Skeletal muscle cell (primary cell): ENCODE measurements at regions not wholly inside any gene's neighbourhood (a gene's known extent, or its start where the extent isn't known, plus 50 kb on each side); places are given as distances from the start of the nearest gene placed in this dataset.

Experiments used
- DNase-seq: peaks from one replicate; pipeline ENCODE4 v3.0.0-alpha.2; 2010; ENCODE audit warnings: low read depth
- H3K4me3 ChIP-seq: 2 replicates; pipeline ENCODE4 v1.5.1; 2011; ENCODE audit warnings: low read depth, mild to moderate bottlenecking, control low read depth, low read length, moderate library complexity

DNA sequence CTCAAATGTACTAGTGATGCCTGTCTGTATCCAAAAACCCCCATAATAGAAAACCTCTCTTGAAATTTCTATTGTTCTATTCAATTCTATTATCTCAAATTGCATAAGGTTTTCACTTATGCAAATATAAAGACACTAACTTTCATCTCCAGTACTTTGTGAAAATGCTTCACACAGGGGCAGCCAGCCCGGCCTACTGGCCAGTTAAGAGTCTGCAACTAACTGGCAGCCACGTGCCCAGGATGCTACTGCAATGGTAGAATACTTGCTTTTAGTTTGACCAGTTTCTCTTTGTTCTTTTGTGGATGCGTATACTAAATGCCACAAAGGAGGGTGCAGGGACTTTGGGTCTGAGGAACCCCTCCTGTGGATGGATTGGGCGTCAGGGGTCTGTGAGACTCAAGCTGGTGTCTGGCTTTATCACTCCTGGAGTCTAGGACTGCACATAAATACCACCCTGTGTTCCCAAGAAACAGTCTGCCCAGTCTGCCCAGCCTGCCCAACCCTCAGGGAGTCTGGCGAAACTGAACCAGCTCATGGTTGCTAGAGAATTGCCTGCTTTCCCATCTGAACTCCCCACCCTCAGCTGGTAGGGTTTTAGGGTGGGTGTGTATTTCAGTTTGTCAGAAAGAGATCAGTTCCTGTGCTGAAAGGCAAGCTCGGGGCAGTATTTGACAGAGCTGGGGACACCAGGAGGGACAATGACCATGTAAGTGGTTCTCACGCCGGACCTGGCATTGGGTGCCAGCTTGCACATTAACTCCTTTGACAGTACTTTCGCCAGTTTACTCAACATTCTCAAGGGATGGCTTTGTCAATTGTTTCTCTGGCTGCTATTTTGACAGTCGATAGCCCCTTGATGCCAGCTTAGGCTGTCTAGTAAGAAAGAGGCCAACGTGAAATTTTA, 558.2 kb upstream of the JAG1 start:
- no peak overlapping the region for H3K4me3 ChIP-seq
- DNase-seq = no peak

DNA sequence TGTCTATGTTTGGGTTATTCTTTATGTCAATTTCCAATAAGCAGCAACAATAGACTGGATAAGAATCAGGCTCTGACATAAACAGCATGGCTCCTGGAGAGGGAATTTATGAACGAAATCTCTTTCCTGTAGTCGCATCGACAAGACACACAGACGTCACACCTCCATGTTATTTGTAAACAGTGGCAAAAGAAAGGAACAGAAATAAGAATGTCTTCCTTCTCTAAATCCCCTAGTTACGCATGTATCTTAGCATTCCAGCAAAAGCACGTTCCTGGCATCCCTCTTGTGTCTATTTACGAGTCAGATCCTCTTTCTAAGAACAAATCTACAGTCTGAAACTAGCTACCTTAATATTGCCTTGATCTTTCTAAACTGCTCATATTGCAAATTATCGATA, 559.1 kb upstream of the JAG1 start:
- H3K4me3 ChIP-seq = no peak overlapping the region
- DNase-seq = no peak

DNA sequence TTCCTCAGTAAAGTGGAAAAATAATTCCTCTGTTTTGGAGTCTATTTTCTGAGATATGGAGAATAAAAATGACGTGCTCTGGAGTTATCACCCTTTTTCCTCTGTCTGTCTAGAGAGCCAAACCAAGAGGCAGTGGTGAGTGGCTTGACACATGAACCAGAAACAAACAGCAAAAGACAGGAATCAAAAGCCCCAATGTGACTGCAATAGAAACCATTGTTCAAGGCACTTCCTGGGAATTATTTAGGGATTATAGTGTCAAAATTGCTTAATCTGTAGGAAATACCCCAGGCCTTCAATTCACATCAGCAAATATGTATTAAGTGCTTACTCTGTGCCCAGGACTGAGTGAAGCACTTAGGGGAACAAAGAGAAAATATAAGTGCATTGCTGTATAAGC, 560.4 kb upstream of the JAG1 start:
- DNase-seq = no peak
- no peak overlapping the region for H3K4me3 ChIP-seq

DNA sequence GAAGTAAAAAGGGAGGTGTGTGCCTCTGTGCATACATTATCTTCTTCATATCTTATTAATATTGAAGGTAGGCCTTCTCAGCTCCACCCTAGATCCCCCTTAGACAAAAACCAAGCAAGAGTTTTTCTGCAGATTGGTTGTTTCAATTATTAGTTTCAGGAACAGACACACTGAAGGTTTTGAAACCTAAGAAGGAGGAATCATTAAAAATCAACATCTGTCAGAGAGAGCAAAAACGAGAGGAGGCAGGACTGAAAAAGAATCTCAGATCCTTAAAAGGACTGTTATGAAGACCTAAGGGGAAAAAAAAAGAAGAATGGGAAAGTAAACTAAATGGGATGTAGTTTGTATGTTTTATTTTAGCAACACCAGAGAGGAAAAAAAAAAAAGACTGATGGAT, 560.8 kb upstream of the JAG1 start:
- H3K4me3 ChIP-seq = no peak overlapping the region
- no peak for DNase-seq

DNA sequence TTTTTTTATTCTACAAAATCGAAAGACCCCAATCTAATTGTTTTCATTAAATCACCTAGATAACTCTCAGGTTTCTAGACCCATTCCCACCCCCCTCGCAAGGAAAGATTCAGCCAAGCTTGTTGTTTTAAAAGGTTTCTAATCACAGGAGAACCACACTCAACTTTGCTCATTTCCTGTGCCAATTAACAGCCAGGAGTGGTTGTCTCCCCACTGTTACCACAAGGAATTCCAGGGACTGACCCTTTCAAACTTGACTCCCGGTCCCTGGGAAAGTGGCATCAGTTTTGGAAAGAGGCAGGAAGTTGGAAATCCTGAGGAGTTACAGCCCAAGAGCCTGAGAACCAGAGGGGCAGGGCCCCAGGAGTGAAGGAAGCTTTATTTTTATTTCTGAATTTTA, 561.3 kb upstream of the JAG1 start:
- peak; percentile 59 for DNase-seq
- no peak overlapping the region for H3K4me3 ChIP-seq

DNA sequence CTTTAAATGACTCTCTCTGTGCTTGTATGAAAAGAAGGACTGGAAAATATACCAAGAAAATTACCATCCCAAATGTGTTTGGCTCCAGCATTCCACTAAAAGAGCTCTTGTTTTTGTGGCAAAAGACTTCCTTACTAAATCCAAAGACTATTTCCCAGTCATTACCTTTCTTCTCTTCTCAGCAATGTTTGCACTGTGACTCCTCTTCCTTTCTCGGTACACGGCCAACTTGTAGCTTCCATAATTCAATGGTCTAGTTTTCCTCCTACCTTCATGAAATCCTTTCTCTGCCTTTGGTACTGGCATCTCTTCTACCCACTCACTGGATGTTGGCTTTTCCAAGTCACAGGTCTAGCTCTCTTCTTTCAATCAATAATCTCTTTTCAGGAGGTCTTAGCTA, 568.5 kb upstream of the JAG1 start:
- no peak for DNase-seq
- H3K4me3 ChIP-seq = no peak overlapping the region

DNA sequence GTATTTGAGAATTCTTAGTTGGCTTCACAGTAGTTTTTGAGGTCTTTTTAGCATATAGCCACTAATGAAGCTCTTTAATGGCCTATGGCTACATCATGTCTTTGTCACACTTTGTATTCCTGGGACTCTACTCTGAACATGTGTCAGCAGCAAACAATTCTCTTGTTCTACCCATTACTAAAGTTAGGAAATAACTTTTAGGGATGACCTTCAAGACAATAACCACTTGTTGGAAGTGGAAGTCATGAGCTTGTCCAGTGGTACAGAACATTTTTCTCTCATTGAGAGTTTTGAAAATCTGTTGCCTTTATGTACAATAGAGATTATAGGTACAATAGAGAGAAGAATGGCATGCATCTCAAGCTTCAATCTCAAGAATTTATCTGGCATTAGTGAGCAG, 571.6 kb upstream of the JAG1 start:
- no peak overlapping the region for H3K4me3 ChIP-seq
- DNase-seq = no peak

DNA sequence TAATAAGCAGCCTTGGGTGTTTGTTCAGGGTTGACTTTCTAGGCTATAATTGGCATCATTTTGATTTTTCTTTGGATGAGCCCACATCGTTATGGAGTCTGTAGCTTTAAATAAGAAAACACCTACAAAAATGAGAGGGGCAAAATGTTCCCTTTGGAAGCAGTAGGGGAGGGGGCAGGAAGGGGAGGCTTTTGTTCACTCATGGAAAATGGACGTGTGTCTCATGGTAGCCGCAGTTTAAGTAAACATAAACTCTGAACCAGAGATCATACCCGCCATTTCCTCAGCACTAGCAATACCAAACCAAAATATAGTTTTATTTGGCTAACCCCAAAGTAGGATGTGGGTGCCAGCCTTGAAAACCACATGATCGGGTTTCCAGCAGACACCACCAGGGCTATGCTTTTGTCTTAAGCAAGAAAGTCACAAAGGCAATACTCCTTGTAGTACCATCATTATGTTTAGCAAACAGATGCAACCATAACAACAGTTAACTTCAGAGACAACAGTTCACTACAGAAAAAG, 572.5 kb upstream of the JAG1 start:
- DNase-seq = no peak

DNA sequence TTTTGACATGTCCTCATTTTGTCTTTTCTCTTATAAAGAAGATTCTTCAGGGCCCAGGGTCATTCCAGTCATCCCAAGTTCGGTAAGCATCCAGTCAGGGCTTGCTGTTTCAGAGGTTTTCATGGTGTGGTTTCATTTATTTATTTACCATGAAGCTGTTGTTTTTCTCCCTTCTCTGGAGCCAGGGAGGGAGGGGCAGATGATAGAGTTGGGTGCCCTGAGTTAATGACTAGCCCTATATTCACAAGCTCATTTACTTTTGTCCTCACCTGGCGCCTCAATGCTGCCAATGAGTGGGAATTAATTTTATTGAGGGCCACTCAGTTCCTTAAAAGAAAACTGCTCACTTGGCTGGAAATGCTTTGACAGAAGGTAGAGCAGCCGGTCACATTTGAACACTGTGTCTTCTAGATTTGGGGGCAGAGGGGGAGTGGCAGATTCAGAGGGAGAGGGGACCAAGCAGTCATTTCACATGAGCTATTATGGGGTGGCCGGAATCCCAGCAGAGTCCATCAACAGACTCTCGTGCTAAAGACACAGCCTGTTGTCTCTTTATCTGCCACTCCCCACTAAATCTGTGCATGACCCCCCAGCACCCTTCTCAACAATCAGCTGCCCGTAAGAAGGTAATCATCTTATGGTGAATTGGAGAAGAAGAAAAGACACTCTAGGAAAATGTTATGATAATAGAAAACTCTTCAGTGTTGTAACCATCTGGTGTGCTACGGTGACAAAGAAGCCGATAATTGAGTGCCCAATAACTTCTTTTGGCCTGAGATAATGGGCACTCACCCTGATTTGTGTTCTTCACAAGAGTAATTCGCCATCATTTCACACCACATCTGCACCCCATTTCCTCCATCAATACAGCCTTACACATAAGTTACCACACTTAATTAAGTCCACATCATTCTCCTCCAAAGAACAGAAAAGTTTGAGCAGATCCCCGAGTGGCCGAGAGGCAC, 573.5 kb upstream of the JAG1 start:
- no peak overlapping the region for H3K4me3 ChIP-seq
- DNase-seq = no peak

More for the DNA sequence above, 572.5 kb upstream of the JAG1 start:
- H3K4me3 ChIP-seq = no peak overlapping the region

DNA sequence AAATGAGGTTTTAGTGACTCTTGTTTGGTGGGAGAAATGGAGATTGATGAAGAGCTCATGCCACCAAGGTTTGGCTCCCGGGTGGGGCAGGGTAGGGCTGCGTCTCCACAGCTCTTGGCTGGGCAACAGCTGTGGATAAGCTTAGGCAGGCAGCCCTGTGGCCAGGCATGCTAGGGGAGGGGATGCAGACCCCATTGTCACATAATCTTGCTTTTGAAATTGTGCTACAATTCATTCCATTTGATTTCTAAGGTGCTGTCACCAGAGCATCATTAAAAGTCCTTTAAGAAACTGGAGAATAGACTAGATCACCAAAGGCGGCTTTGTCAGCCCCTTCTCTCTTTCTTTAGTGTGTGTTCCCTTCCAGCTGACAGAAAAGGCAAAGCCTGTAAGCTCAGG, 574.2 kb upstream of the JAG1 start:
- H3K4me3 ChIP-seq = no peak overlapping the region
- DNase-seq = no peak

DNA sequence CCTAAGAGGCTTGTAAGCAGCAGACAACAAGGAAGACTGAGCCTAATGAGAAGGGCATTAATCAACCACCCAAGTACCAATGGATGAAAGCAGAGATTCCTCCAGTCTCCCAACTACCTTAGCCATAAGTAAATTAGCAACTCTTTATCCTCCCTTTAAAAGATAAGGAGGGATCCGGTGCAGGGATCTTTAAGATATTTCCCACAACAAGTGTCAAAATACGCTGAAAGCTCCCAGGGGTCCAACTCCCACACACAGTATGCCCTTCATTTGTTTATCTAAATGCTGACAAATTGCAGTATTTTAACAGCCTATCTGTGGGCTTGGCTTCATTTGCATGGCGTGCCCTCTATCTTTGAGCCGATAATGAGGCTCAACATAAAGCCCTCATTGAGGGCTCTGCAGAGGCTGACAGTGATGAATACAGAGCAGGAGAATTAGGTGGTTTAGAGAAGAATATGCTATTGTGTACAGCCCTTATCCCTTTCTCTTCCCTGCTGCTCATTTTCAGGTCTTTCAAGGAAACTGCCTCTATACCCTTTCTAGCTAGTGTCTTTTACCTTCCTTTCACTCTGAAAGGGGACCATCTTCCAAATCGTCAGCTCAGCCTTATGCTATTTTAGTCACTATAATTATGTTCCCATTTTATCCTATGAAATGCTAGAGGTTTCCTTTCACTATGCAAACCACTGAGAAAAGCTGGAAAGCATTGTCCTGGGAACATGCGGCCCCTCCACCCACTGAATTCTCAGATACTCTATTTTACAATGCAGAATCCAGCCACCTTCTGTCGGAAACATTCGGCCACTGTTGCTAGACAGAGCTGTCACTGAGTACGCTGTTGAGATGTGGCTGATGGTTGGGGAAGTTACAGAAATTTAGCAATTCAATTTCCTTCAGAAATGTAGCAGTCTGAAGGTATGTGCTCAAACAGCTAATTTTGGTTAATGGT, 575.2 kb upstream of the JAG1 start:
- DNase-seq = no peak
- H3K4me3 ChIP-seq = no peak overlapping the region

DNA sequence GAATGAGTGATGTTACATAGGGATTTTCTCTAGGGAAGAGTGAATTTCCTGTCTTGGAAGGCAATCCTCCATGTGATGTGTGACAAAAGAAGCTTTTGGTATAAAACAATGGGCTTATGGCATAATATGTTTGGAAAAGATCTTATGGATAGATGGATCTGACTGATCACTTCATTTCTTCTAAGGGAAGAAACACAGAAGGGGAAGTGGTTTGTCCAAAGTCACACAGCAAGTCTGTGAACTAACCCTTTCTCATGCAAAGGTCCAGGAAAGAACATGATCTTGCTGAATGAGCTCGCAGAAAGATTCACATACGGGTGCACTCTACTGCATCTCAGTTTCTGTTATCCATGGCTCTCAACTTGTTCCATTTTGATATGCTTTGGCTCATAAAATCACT, 575.9 kb upstream of the JAG1 start:
- no peak overlapping the region for H3K4me3 ChIP-seq
- no peak for DNase-seq

DNA sequence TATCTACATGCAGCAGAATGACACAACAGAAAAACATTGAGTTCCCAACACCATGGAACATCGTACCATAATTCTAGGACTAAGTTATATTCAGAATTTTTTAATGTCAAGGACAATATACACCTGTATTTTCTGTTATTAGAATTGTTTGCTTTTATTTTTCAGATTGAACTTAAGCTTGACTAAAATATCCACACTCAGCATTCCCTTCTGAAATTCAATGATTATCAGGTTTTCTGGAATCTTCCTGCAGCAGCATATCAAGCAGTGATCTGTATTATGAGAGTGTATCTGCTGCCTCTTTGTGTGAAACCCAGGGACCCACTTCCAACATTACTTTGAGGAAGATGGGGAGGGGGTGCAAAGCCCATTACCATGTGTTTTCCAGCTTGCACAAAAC, 578.6 kb upstream of the JAG1 start:
- H3K4me3 ChIP-seq = no peak overlapping the region
- no peak for DNase-seq

DNA sequence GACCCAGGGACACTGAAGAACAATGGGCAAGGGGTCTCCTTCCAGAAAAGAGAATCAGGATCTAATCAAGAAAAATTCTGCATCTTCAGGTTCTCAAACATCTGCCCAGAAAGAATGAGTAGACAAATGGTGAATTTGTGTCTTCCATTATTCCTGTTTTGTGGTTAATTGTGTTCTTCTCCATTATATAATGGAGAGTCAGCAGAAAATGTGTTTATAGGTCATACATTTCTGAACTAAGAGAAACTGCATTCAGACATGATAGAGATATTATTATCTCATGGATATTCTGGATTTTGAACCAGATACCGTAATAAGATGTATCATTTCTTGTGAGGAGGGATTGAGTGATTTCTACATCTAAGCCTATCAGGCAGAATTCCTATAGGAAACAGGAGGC, 581.7 kb upstream of the JAG1 start:
- no peak overlapping the region for H3K4me3 ChIP-seq
- no peak for DNase-seq

DNA sequence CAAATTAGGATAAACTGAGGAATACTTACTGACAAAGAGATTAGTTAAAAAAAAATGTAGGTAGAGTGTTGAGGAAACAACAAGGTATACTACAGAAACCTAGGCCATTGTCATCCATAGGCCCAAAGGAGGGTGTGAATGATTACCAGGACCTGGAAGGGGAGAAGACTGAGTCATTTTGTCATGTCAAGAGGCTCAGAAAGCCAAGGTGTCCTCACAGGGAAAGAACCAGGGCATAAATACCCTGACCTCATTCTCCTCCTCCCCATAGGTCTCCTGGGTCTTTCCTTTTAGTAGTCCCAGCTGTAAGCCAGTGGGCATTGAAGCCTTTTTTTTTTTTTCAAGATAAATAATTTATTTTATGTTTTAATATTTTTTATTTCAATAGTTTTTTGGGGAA, 582.1 kb upstream of the JAG1 start:
- DNase-seq = no peak
- no peak overlapping the region for H3K4me3 ChIP-seq

DNA sequence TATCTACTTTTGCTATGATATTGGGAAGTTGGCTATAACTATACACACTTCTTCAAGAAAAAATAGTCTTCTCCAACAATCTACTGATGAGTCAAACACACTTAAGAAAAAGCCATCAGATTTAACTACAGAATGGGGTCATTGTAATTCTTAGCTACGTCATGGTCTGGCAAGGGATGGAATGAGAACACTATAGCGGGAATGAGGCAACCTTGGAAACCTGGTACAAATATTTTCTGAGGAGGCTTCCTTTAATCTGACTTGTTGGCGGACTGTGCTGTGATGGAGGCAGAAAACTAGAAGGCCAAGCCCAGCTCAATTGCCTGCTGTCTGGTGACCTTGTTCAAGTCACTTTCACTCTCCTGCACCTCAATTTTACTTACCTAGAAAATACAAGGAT, 586.8 kb upstream of the JAG1 start:
- peak; percentile 43 for DNase-seq
- H3K4me3 ChIP-seq = no peak overlapping the region

DNA sequence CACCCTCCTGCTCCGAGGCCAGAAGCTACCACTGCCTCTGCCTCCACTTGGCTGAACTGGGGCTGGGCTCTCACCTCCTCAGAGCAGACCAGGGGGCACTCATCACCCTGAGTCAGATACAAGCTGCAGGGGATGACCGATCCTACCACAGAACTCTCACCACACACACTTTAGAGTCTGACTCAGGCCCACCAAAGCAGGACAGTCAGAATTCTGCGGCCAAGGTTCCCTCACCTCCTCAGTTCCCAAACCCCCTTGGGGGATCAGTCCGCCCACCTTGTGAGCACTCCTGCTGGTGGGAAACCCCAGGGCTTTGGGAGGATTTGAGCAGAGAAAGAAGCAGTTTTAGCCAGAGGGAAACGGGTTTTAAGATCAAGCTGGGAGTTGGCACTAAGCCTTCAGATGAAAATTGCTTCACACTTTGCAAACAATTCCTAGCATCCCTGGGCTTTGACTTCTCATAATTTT, 587.8 kb upstream of the JAG1 start:
- DNase-seq = peak; percentile 98
- H3K4me3 ChIP-seq = no peak overlapping the region

DNA sequence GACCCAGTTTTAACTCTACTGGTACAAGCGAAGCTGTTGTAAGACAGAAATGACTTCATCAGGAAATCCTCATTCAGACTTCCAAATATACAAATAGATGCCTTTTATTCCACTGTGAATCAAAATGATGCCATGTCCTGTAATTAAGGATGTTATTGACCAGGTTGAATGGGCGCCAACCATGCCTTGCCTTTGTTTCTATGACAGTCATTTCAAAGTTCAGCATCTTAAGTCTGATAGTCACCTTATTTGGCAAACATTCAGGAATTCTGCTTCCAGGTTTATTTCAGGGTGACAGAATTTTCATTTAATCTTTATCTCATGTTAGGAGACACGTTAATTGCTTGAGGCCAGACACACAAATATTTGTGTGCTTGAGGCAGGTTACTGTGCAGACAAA, 592.8 kb upstream of the JAG1 start:
- H3K4me3 ChIP-seq = no peak overlapping the region
- no peak for DNase-seq

DNA sequence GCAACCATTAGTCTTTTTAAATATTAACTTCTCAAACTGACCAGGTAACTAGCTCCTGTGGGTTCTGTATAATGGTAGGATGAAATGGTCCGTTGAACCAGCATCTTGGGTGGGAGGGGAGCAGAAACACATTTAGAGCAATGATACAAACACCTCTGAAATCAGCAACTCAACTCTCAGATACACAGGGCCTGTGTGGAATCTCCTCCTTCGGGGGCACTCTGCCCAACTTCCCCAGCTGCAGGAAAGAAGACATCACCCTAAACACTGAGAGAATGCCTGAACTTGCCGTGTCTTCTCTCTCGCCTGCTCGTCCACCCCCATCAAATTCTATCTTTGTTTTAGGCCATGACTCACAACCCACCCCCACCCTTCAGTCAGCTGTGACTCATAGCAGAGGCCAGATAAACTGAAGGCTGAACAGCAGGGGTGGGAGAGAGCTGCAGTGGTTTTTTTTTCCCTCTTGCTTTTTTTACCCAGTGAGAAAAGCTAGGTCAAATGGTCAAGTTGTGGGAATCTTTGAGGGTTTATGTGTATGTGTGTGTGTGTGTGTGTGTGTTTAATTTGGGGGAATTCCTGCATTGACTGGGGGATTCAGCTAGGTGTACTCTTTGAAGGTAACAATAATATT, 593.4 kb upstream of the JAG1 start:
- DNase-seq = peak; percentile 96
- H3K4me3 ChIP-seq = no peak overlapping the region
